CD4-positive, alpha-beta T cell (primary cell): ENCODE measurements at regions not wholly inside any gene's neighbourhood (a gene's known extent, or its start where the extent isn't known, plus 50 kb on each side); places are given as distances from the start of the nearest gene placed in this dataset.

Experiments
- ATAC-seq: fragments of 200-7000 bp; cut with Tn5 transposase; one replicate; pipeline ENCODE4 v1.10.0; 2022; ENCODE audit warnings: mild to moderate bottlenecking; ENCODE audit not compliant: poor library complexity
- CTCF ChIA-PET: fragments of 350-600 bp; sonication (Branson Sonifier 250); formaldehyde crosslinking; loops from one replicate; lab custom pipeline; 2021; ENCODE audit warnings: antibody characterized with exemption, inconsistent platforms; lab: Charles Lee
- POLR2A ChIA-PET: fragments of 350-600 bp; sonication (Branson Sonifier 250); formaldehyde crosslinking; loops from one replicate; lab custom pipeline; 2021; ENCODE audit warnings: antibody characterized with exemption, inconsistent platforms; lab: Charles Lee
- DNase-seq, 14 experiments: peaks; one replicate each; pipeline ENCODE4 v3.0.0-alpha.2; 2013 to 2020; ENCODE audit warnings: mixed read lengths in 2 of 14
- H3K27ac ChIP-seq, 2 donors: one replicate each; pipeline versions ENCODE4 v1.5.1 to v1.7.0; 2013; ENCODE audit warnings: low read length in 2 of 2, low read depth in 1 of 2, mild to moderate bottlenecking in 1 of 2
- H3K27me3 ChIP-seq, 2 experiments: 1 replicate in 1 of 2; 2 replicates in 1 of 2; pipeline versions ENCODE4 v1.6.1 to v1.7.0; 2013; ENCODE audit warnings: low read length in 2 of 2, control low read depth in 1 of 2, mild to moderate bottlenecking in 1 of 2, moderate library complexity in 1 of 2; ENCODE audit not compliant: insufficient read depth in 2 of 2, control insufficient read depth in 1 of 2
- H3K36me3 ChIP-seq: one replicate; pipeline ENCODE4 v1.6.1; 2013; ENCODE audit warnings: low read length, control low read depth; ENCODE audit not compliant: insufficient read depth
- H3K4me1 ChIP-seq: one replicate; pipeline ENCODE4 v1.6.1; 2013; ENCODE audit warnings: low read length, control low read depth; ENCODE audit not compliant: insufficient read depth
- H3K4me3 ChIP-seq: one replicate; pipeline ENCODE4 v1.5.1; 2013; ENCODE audit warnings: mild to moderate bottlenecking, low read length, moderate library complexity
- H3K9me3 ChIP-seq, 2 experiments: 1 replicate in 1 of 2; 2 replicates in 1 of 2; pipeline versions ENCODE4 v1.6.1 to v1.7.0; 2013; ENCODE audit warnings: low read length in 2 of 2, mild to moderate bottlenecking in 2 of 2, control low read depth in 1 of 2, moderate library complexity in 1 of 2; ENCODE audit not compliant: control insufficient read depth in 1 of 2, insufficient read depth in 1 of 2
- H3K27ac Mint-ChIP-seq: one replicate; pipeline ENCODE4 v1.8.0; 2020; ENCODE audit warnings: mixed read lengths
- H3K27me3 Mint-ChIP-seq: one replicate; pipeline ENCODE4 v1.8.0; 2021; ENCODE audit warnings: mixed read lengths
- H3K36me3 Mint-ChIP-seq: one replicate; pipeline ENCODE4 v1.8.0; 2021; ENCODE audit warnings: low read depth, mixed read lengths
- H3K4me1 Mint-ChIP-seq: one replicate; pipeline ENCODE4 v1.8.0; 2021; ENCODE audit warnings: low read depth, mixed read lengths
- H3K4me3 Mint-ChIP-seq: one replicate; pipeline ENCODE4 v1.8.0; 2020; ENCODE audit warnings: mild to moderate bottlenecking, mixed read lengths
- H3K9me3 Mint-ChIP-seq: one replicate; pipeline ENCODE4 v1.8.0; 2020; ENCODE audit warnings: mixed read lengths
- CTCF ChIP-seq: fragments of 200-600 bp; IDR thresholded peaks from one replicate; pipeline ENCODE4 v1.8.0; 2022; ENCODE audit warnings: antibody characterized with exemption, mild to moderate bottlenecking
- intact Hi-C, 2 experiments: fragments of 100-400 bp; cut with DNase I in 1 of 2; cut with micrococcal nuclease in 1 of 2; formaldehyde crosslinking; loops; one replicate each; pipeline versions ENCODE4 v1.15.1 to v1.9.0; 2023 to 2025; cut with DNase I, micrococcal nuclease

- TF ChIP-seq CTCF = no peak
- Mint-ChIP-seq H3K27ac (no peak overlapping the region), H3K9me3 (no peaks in the 10 kb centered on the region), H3K4me1 (no peaks in the 10 kb centered on the region), H3K27me3 (no peaks in the 10 kb centered on the region), H3K4me3 (no peak overlapping the region), H3K36me3 (no peaks in the 10 kb centered on the region)
- H3K4me3 ChIP-seq = no peak overlapping the region
- POLR2A ChIA-PET = no interaction called here
- no peaks in the 10 kb centered on the region for H3K36me3 ChIP-seq
- CTCF ChIA-PET = no interaction called here
- ATAC-seq (no peak), DNase-seq (no peak)
- no peaks in the 10 kb centered on the region for H3K4me1 ChIP-seq
- intact Hi-C loops = no loop called here
- no peak overlapping the region for H3K27ac ChIP-seq
- H3K27me3 ChIP-seq = no peaks in the 10 kb centered on the region
- no peaks in the 10 kb centered on the region for H3K9me3 ChIP-seq
Observed at GRCh38 chr3:34279901-34280300, 481.5 kb downstream of the PDCD6IP start.

DNA sequence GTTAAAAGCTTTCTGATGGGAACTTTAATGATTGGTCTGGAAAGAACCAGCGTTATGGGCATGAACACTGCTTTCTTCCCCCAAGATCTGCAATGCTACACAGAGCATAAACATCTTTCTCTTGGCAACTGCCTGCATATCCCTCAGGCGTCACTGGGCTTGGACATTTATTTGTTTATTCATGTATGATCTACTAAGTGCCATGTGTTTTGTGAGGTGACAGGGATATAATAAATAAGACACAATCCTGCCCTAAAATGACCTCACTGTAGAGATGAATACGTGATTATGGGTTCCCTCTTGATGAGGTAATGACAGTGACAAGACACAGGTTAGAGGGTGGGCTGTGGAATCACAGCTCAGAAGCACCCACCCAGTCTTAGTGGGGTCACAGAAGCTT lies 485.3 kb downstream of the PDCD6IP start:
- H3K27me3 ChIP-seq = no peaks in the 10 kb centered on the region
- intact Hi-C loops = no loop called here
- no peaks in the 10 kb centered on the region for H3K9me3 Mint-ChIP-seq
- no peaks in the 10 kb centered on the region for H3K9me3 ChIP-seq
- no peaks in the 10 kb centered on the region for H3K27me3 Mint-ChIP-seq
- no peak for TF ChIP-seq CTCF
- no peaks in the 10 kb centered on the region for H3K36me3 ChIP-seq
- CTCF ChIA-PET = interaction anchor here (1.1 kb wide), 1 partner anchor 24 kb away, joined by 3 read pairs; no protein-coding TSS in a partner anchor
- no peaks in the 10 kb centered on the region for H3K4me1 ChIP-seq
- no peak overlapping the region for H3K27ac ChIP-seq
- DNase-seq (no peak), ATAC-seq (no peak)
- no peaks in the 10 kb centered on the region for H3K4me1 Mint-ChIP-seq
- no peak overlapping the region for H3K4me3 ChIP-seq
- no peak overlapping the region for H3K4me3 Mint-ChIP-seq
- no peak overlapping the region for H3K27ac Mint-ChIP-seq
- no peaks in the 10 kb centered on the region for H3K36me3 Mint-ChIP-seq
- POLR2A ChIA-PET = no interaction called here

- H3K27me3 ChIP-seq = no peaks in the 10 kb centered on the region
- no peak for TF ChIP-seq CTCF
- DNase-seq = no peak
- H3K4me3 ChIP-seq = no peak overlapping the region
- POLR2A ChIA-PET = no interaction called here
- Mint-ChIP-seq H3K4me3 (no peak overlapping the region), H3K27me3 (no peaks in the 10 kb centered on the region), H3K4me1 (no peaks in the 10 kb centered on the region), H3K36me3 (no peaks in the 10 kb centered on the region), H3K27ac (no peak overlapping the region), H3K9me3 (no peaks in the 10 kb centered on the region)
- H3K36me3 ChIP-seq = no peaks in the 10 kb centered on the region
- no peaks in the 10 kb centered on the region for H3K4me1 ChIP-seq
- intact Hi-C loops = no loop called here
- H3K9me3 ChIP-seq = no peaks in the 10 kb centered on the region
- H3K27ac ChIP-seq = no peak overlapping the region
- ATAC-seq = no peak
- CTCF ChIA-PET = no interaction called here
Observed at GRCh38 chr3:34284959-34285826, 486.8 kb downstream of the PDCD6IP start.
